ENCODE measurements at regions not wholly inside any gene's neighbourhood (a gene's known extent, or its start where the extent isn't known, plus 50 kb on each side); places are given as distances from the start of the nearest gene placed in this dataset.

DNA sequence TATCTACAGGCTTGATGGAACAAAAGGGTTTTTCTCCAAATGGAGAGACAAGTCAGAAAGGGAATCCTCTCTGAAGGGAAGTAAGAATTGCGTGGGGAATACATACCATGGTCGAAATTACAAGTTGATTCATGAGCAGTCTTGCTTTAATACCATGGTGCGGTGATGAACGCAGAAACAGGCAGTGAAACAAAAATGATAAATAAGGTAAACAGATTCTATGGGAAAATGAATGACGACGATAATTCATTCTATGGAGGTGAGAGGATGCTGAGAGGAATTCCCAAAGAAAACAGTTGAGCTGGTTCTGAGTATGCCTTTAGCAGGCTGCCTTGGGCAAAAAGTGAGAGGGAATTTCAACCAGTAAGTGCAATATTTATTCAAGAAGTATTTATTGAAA is 209.4 kb upstream of the RUNX1 start:
- TF ChIP-seq, protein P1, sequence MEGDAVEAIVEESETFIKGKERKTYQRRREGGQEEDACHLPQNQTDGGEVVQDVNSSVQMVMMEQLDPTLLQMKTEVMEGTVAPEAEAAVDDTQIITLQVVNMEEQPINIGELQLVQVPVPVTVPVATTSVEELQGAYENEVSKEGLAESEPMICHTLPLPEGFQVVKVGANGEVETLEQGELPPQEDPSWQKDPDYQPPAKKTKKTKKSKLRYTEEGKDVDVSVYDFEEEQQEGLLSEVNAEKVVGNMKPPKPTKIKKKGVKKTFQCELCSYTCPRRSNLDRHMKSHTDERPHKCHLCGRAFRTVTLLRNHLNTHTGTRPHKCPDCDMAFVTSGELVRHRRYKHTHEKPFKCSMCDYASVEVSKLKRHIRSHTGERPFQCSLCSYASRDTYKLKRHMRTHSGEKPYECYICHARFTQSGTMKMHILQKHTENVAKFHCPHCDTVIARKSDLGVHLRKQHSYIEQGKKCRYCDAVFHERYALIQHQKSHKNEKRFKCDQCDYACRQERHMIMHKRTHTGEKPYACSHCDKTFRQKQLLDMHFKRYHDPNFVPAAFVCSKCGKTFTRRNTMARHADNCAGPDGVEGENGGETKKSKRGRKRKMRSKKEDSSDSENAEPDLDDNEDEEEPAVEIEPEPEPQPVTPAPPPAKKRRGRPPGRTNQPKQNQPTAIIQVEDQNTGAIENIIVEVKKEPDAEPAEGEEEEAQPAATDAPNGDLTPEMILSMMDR (IDR thresholded peaks at IDR 0.05 in 4 of 5, conservative IDR thresholded peaks at IDR 0.05 in 1 of 5): no peak
- TF ChIP-seq POLR2A (IDR thresholded peaks at IDR 0.05): no peak
